HEK293 (cell line): ENCODE measurements at regions not wholly inside any gene's neighbourhood (a gene's known extent, or its start where the extent isn't known, plus 50 kb on each side); places are given as distances from the start of the nearest gene placed in this dataset.

Experiments
- YY1 ChIP-seq: fragments of 450-650 bp; formaldehyde crosslinking; IDR thresholded peaks from 2 replicates; pipeline ENCODE4 v1.5.1; 2018; ENCODE audit warnings: missing biosample characterization, missing genetic modification characterization
- ZNF24 ChIP-seq: fragments of 450-650 bp; formaldehyde crosslinking; IDR thresholded peaks from 2 replicates; pipeline ENCODE4 v1.5.1; 2016; ENCODE audit warnings: missing biosample characterization, missing genetic modification characterization
- ZNF48 ChIP-seq: fragments of 450-650 bp; formaldehyde crosslinking; IDR thresholded peaks from 2 replicates; pipeline ENCODE4 v1.5.1; 2016; ENCODE audit warnings: missing biosample characterization, missing genetic modification characterization
- TF ChIP-seq, protein P1 (sequence below): fragments of 450-650 bp; formaldehyde crosslinking; IDR thresholded peaks from 2 replicates; pipeline ENCODE4 v1.5.1; 2016; ENCODE audit warnings: missing biosample characterization, missing genetic modification characterization

GRCh38 chr1:4147509-4147908, 247.4 kb upstream of the C1orf174 start:
- TF ChIP-seq ZNF48 (tag by site-specific recombination) (no peak), ZNF24 (tag by site-specific recombination) (no peak), YY1 (no peak)
- TF ChIP-seq, protein P1, sequence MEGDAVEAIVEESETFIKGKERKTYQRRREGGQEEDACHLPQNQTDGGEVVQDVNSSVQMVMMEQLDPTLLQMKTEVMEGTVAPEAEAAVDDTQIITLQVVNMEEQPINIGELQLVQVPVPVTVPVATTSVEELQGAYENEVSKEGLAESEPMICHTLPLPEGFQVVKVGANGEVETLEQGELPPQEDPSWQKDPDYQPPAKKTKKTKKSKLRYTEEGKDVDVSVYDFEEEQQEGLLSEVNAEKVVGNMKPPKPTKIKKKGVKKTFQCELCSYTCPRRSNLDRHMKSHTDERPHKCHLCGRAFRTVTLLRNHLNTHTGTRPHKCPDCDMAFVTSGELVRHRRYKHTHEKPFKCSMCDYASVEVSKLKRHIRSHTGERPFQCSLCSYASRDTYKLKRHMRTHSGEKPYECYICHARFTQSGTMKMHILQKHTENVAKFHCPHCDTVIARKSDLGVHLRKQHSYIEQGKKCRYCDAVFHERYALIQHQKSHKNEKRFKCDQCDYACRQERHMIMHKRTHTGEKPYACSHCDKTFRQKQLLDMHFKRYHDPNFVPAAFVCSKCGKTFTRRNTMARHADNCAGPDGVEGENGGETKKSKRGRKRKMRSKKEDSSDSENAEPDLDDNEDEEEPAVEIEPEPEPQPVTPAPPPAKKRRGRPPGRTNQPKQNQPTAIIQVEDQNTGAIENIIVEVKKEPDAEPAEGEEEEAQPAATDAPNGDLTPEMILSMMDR (tag by site-specific recombination), result no peak
